HepG2 (cell line): ENCODE measurements at regions not wholly inside any gene's neighbourhood (a gene's known extent, or its start where the extent isn't known, plus 50 kb on each side); places are given as distances from the start of the nearest gene placed in this dataset.

Experiments used
- ATAC-seq: fragments of 200-7000 bp; cut with Tn5 transposase; 3 replicates; pipeline ENCODE4 v1.9.1; 2020; ENCODE audit warnings: mild to moderate bottlenecking, moderate library complexity
- BruUV-seq: library from RNA; stranded (reverse); fragments of 400-500 nt; replicated peaks from 2 replicates; lab custom pipeline; 2021; lab: Mats Ljungman, UMichigan
- CTCF ChIA-PET: fragments of 300-600 bp; formaldehyde crosslinking; extraction: SDS; loops from one replicate; lab custom pipeline; 2021; ENCODE audit warnings: low total read pairs, inconsistent platforms, low intra/inter-chr PET ratio; lab: Yijun Ruan, JAX
- POLR2A ChIA-PET: fragments of 350-600 bp; sonication (Branson Sonifier 250); formaldehyde crosslinking; loops from one replicate; lab custom pipeline; 2020; ENCODE audit warnings: antibody characterized with exemption, inconsistent platforms; lab: Yijun Ruan, JAX
- DNase-seq: peaks from one replicate; pipeline ENCODE4 v3.0.0-alpha.2; 2015; ENCODE audit warnings: low spot score
- FAIRE-seq: peaks from 3 replicates; lab custom pipeline; 2011; peaks lifted over from hg19 to GRCh38; lab: Jason Lieb, UNC
- H2AFZ ChIP-seq: one replicate; pipeline ENCODE4 v1.6.1; 2011; ENCODE audit warnings: low read length, inconsistent platforms
- H3K27ac ChIP-seq: fragments of 300-600 bp; 3 replicates; pipeline ENCODE4 v1.8.0; 2011; ENCODE audit warnings: mixed run types, mild to moderate bottlenecking, mixed read lengths, low read length, inconsistent platforms; ENCODE audit not compliant: insufficient read depth; ENCODE audit errors: extremely low read length
- H3K27me3 ChIP-seq, 2 experiments: fragments of 200-600 bp in 1 of 2; 2 replicates in 1 of 2; 3 replicates in 1 of 2; pipeline versions ENCODE4 v1.6.0 to v1.8.0; 2011; ENCODE audit warnings: low read length in 2 of 2, mild to moderate bottlenecking in 2 of 2, moderate library complexity in 2 of 2, inconsistent platforms in 1 of 2; ENCODE audit not compliant: insufficient read depth in 2 of 2, control insufficient read depth in 1 of 2
- H3K36me3 ChIP-seq, 2 experiments: fragments of 200-600 bp in 1 of 2; replicated peaks in 1 of 2; 2 replicates in 1 of 2; 3 replicates in 1 of 2; pipeline versions ENCODE4 v1.5.1 to v1.8.0; 2011; ENCODE audit warnings: low read length in 2 of 2, inconsistent platforms in 1 of 2; ENCODE audit not compliant: insufficient read depth in 2 of 2, control insufficient read depth in 1 of 2
- H3K4me1 ChIP-seq: 2 replicates; pipeline ENCODE4 v1.5.1; 2012; ENCODE audit warnings: low read length, inconsistent platforms; ENCODE audit not compliant: insufficient read depth
- H3K4me2 ChIP-seq: 2 replicates; pipeline ENCODE4 v1.6.0; 2011; ENCODE audit warnings: low read depth, low read length, inconsistent platforms
- H3K4me3 ChIP-seq, 3 experiments: fragments of 200-600 bp in 1 of 3; sonication (generic), shearing (Covaris generic) in 1 of 3; replicated peaks in 1 of 3; 2 replicates each; pipeline ENCODE4 v1.5.1; 2011 to 2016; ENCODE audit warnings: low read length in 3 of 3, inconsistent platforms in 2 of 3, low read depth in 2 of 3, mild to moderate bottlenecking in 2 of 3, control low read depth in 1 of 3, mixed read lengths in 1 of 3; ENCODE audit not compliant: insufficient read depth in 1 of 3
- H3K79me2 ChIP-seq: one replicate; pipeline ENCODE4 v1.6.1; 2011; ENCODE audit warnings: low read length, inconsistent platforms; ENCODE audit not compliant: insufficient read depth
- H3K9ac ChIP-seq: 2 replicates; pipeline ENCODE4 v1.6.0; 2011; ENCODE audit warnings: mild to moderate bottlenecking, low read depth, low read length, inconsistent platforms; ENCODE audit not compliant: insufficient read depth
- H3K9me3 ChIP-seq: 2 replicates; pipeline ENCODE4 v1.5.1; 2012; ENCODE audit warnings: mild to moderate bottlenecking, low read length
- H4K20me1 ChIP-seq: 2 replicates; pipeline ENCODE4 v1.6.0; 2011; ENCODE audit warnings: inconsistent platforms, mild to moderate bottlenecking, low read length, moderate library complexity; ENCODE audit not compliant: insufficient read depth
- FOXK2 ChIP-seq: fragments of 450-650 bp; IDR thresholded peaks from 2 replicates; pipeline ENCODE4 v1.6.1; 2016
- NFE2 ChIP-seq: sonication (generic); formaldehyde crosslinking; IDR thresholded peaks from 2 replicates; pipeline ENCODE4 v1.4.0; 2020; ENCODE audit warnings: missing genetic modification reagents
- SIX4 ChIP-seq: sonication (generic); formaldehyde crosslinking; IDR thresholded peaks from 2 replicates; pipeline ENCODE4 v1.4.0; 2020; ENCODE audit warnings: missing genetic modification reagents
- TARDBP ChIP-seq: sonication (generic); formaldehyde crosslinking; IDR thresholded peaks from 2 replicates; pipeline ENCODE4 v1.8.0; 2022; ENCODE audit warnings: mild to moderate bottlenecking, missing genetic modification reagents
- ZNF329 ChIP-seq: sonication (generic); formaldehyde crosslinking; IDR thresholded peaks from 2 replicates; pipeline ENCODE4 v1.9.0; 2021; ENCODE audit warnings: low read depth, mild to moderate bottlenecking, missing genetic modification reagents
- ZNF510 ChIP-seq: sonication (generic); formaldehyde crosslinking; IDR thresholded peaks from 2 replicates; pipeline ENCODE4 v1.4.0; 2020; ENCODE audit warnings: low read depth, mild to moderate bottlenecking, missing genetic modification reagents
- ZNF850 ChIP-seq: sonication (generic); formaldehyde crosslinking; conservative IDR thresholded peaks from 2 replicates; pipeline ENCODE4 v1.9.0; 2021; ENCODE audit warnings: mild to moderate bottlenecking, missing genetic modification reagents
- WGBS: methylation state at CpG from one replicate; pipeline ENCODE4 v1.1.6; 2017; ENCODE audit warnings: low lambda C conversion rate; 5-methylcytosine and 5-hydroxymethylcytosine counted together
- in situ Hi-C: cut with HindIII; loops from 2 replicates; pipeline ENCODE4 v1.10.0; 2017; ENCODE audit warnings: low pct_unique_long_range_greater_than_20kb; ENCODE audit not compliant: extremely low pct_ligation_motif_present
- intact Hi-C: fragments of 100-400 bp; cut with micrococcal nuclease; formaldehyde crosslinking; loops from one replicate; pipeline ENCODE4 v1.10.0; 2022; ENCODE audit not compliant: unreplicated experiment
- TF ChIP-seq, protein P1 (sequence below): sonication (generic); formaldehyde crosslinking; IDR thresholded peaks from 2 replicates; pipeline ENCODE4 v1.4.0; 2020; ENCODE audit warnings: missing genetic modification reagents
- TF ChIP-seq, protein P2 (sequence below): sonication (generic); formaldehyde crosslinking; IDR thresholded peaks from 2 replicates; pipeline ENCODE4 v1.5.0; 2020; ENCODE audit warnings: mild to moderate bottlenecking, missing genetic modification reagents
- TF ChIP-seq, protein P3 (sequence below): sonication (generic); formaldehyde crosslinking; IDR thresholded peaks from 2 replicates; pipeline ENCODE4 v1.4.0; 2020; ENCODE audit warnings: missing genetic modification reagents
- TF ChIP-seq, protein P4 (sequence below): sonication (generic); formaldehyde crosslinking; IDR thresholded peaks from 2 replicates; pipeline ENCODE4 v1.4.0; 2020; ENCODE audit warnings: missing genetic modification reagents

DNA sequence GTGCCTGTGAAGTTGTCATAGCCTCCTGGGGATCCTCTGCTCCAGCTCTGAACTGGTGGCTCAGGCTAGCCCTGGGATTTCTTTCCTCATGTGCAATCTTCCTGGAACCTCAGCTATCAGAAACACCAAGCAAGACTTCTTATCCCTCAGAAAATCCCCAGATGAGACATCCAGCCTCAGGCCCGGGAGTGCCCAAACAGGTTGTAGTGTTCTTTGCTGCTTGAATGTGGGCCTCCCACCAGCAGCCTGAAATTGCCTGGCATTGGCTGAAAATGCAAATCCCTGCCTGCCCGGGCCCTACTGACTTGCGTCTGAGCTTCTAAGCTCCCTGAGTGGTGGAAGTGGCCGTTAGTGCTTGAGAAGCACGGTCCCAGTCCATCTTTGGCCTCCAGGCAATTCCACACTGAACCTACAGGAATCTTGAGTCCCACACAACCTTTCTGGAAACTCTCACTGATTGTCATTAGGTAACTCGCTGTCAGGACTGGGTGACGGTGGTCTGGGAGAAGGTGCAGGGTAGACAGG is 146.8 kb downstream of the ZBTB18 start:
- Histone ChIP-seq H3K4me1 (no peaks in the 10 kb centered on the region), H3K36me3 (no peaks in the 10 kb centered on the region), H3K9ac (no peak overlapping the region), H4K20me1 (no peaks in the 10 kb centered on the region), H3K4me2 (no peak overlapping the region), H2AFZ (no peak overlapping the region), H3K9me3 (no peaks in the 10 kb centered on the region), H3K4me3 (no peak overlapping the region), H3K79me2 (no peaks in the 10 kb centered on the region), H3K27me3 (peaks cover 3 to 12% of the 10 kb centered on the region in 2 experiments; a peak in 3 of 5 replicates), H3K27ac (no peak overlapping the region)
- ChIA-PET POLR2A (no interaction called here), CTCF (no interaction called here)
- BruUV-seq: no TSS peak
- TF ChIP-seq NFE2 (CRISPR knock-in tag): no peak
- TF ChIP-seq SIX4 (CRISPR knock-in tag): no peak
- TF ChIP-seq, protein P1, sequence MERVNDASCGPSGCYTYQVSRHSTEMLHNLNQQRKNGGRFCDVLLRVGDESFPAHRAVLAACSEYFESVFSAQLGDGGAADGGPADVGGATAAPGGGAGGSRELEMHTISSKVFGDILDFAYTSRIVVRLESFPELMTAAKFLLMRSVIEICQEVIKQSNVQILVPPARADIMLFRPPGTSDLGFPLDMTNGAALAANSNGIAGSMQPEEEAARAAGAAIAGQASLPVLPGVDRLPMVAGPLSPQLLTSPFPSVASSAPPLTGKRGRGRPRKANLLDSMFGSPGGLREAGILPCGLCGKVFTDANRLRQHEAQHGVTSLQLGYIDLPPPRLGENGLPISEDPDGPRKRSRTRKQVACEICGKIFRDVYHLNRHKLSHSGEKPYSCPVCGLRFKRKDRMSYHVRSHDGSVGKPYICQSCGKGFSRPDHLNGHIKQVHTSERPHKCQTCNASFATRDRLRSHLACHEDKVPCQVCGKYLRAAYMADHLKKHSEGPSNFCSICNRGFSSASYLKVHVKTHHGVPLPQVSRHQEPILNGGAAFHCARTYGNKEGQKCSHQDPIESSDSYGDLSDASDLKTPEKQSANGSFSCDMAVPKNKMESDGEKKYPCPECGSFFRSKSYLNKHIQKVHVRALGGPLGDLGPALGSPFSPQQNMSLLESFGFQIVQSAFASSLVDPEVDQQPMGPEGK (CRISPR knock-in tag): no peak
- TF ChIP-seq TARDBP: no peak
- TF ChIP-seq, protein P2, sequence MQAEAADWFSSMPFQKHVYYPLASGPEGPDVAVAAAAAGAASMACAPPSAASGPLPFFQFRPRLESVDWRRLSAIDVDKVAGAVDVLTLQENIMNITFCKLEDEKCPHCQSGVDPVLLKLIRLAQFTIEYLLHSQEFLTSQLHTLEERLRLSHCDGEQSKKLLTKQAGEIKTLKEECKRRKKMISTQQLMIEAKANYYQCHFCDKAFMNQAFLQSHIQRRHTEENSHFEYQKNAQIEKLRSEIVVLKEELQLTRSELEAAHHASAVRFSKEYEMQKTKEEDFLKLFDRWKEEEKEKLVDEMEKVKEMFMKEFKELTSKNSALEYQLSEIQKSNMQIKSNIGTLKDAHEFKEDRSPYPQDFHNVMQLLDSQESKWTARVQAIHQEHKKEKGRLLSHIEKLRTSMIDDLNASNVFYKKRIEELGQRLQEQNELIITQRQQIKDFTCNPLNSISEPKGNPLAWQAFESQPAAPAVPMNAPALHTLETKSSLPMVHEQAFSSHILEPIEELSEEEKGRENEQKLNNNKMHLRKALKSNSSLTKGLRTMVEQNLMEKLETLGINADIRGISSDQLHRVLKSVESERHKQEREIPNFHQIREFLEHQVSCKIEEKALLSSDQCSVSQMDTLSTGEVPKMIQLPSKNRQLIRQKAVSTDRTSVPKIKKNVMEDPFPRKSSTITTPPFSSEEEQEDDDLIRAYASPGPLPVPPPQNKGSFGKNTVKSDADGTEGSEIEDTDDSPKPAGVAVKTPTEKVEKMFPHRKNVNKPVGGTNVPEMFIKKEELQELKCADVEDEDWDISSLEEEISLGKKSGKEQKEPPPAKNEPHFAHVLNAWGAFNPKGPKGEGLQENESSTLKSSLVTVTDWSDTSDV (CRISPR knock-in tag): no peak
- TF ChIP-seq, protein P3, sequence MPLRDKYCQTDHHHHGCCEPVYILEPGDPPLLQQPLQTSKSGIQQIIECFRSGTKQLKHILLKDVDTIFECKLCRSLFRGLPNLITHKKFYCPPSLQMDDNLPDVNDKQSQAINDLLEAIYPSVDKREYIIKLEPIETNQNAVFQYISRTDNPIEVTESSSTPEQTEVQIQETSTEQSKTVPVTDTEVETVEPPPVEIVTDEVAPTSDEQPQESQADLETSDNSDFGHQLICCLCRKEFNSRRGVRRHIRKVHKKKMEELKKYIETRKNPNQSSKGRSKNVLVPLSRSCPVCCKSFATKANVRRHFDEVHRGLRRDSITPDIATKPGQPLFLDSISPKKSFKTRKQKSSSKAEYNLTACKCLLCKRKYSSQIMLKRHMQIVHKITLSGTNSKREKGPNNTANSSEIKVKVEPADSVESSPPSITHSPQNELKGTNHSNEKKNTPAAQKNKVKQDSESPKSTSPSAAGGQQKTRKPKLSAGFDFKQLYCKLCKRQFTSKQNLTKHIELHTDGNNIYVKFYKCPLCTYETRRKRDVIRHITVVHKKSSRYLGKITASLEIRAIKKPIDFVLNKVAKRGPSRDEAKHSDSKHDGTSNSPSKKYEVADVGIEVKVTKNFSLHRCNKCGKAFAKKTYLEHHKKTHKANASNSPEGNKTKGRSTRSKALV (CRISPR knock-in tag): no peak
- no peak for TF ChIP-seq ZNF850 (CRISPR knock-in tag)
- no peak for TF ChIP-seq ZNF510 (CRISPR knock-in tag)
- TF ChIP-seq ZNF329: no peak
- TF ChIP-seq, protein P4, sequence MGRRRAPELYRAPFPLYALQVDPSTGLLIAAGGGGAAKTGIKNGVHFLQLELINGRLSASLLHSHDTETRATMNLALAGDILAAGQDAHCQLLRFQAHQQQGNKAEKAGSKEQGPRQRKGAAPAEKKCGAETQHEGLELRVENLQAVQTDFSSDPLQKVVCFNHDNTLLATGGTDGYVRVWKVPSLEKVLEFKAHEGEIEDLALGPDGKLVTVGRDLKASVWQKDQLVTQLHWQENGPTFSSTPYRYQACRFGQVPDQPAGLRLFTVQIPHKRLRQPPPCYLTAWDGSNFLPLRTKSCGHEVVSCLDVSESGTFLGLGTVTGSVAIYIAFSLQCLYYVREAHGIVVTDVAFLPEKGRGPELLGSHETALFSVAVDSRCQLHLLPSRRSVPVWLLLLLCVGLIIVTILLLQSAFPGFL (CRISPR knock-in tag): no peak
- no peak for TF ChIP-seq FOXK2
- in situ Hi-C loops: no loop called here
- ATAC-seq: no peak
- FAIRE-seq: no peak
- no peak for DNase-seq
- intact Hi-C loops: no loop called here
- 58% methylated on average over 2 of the region's 7 CpGs for WGBS
